ENCODE measurements at regions not wholly inside any gene's neighbourhood (a gene's known extent, or its start where the extent isn't known, plus 50 kb on each side); places are given as distances from the start of the nearest gene placed in this dataset.

GRCh38 chr4:44996276-44996845 lies 270.0 kb upstream of the GNPDA2 start:
- TF ChIP-seq POLR2A (IDR thresholded peaks at IDR 0.05) = no peak
- TF ChIP-seq EP300 (IDR thresholded peaks at IDR 0.05; ENCODE audit: low read depth) = no peak
- no peak for TF ChIP-seq CTCF (IDR thresholded peaks at IDR 0.05)
- TF ChIP-seq POLR2AphosphoS5 (IDR thresholded peaks at IDR 0.05) = no peak
